ENCODE measurements at regions not wholly inside any gene's neighbourhood (a gene's known extent, or its start where the extent isn't known, plus 50 kb on each side); places are given as distances from the start of the nearest gene placed in this dataset.

- Histone ChIP-seq H3K27ac (no peak overlapping the region), H3K27me3 (no peaks in the 10 kb centered on the region), H3K9me3 (no peaks in the 10 kb centered on the region), H3K36me3 (no peaks in the 10 kb centered on the region), H3K4me1 (no peaks in the 10 kb centered on the region), H3K4me3 (no peak overlapping the region)
- no peak for TF ChIP-seq CTCF (IDR thresholded peaks at IDR 0.05)
- no peak for TF ChIP-seq POLR2AphosphoS5 (IDR thresholded peaks at IDR 0.05)
- no peak for TF ChIP-seq EP300 (IDR thresholded peaks at IDR 0.05)
- TF ChIP-seq POLR2A (IDR thresholded peaks at IDR 0.05) = no peak
- ATAC-seq (ENCODE audit: low FRiP score in 2 of 2) = no peak
- DNase-seq = no peak
- WGBS, 2 donors = 80 to 87% methylated on average over 3 of the region's 3 CpGs
These were observed 558.2 kb upstream of the TNP1 start for GRCh38 chr2:217418090-217418489.

- TF ChIP-seq POLR2A (IDR thresholded peaks at IDR 0.05) (no peak), CTCF (IDR thresholded peaks at IDR 0.05) (no peak), POLR2AphosphoS5 (IDR thresholded peaks at IDR 0.05) (no peak), EP300 (IDR thresholded peaks at IDR 0.05) (no peak)
- DNase-seq = no peak
- no peak for ATAC-seq (ENCODE audit: low FRiP score in 2 of 2)
- Histone ChIP-seq H3K9me3 (no peaks in the 10 kb centered on the region), H3K4me3 (no peak overlapping the region), H3K27ac (no peak overlapping the region), H3K27me3 (no peaks in the 10 kb centered on the region), H3K4me1 (peaks cover 0 to 1% (median 0%) of the 10 kb centered on the region in 4 donors), H3K36me3 (no peaks in the 10 kb centered on the region)
These were observed 557.7 kb upstream of the TNP1 start for GRCh38 chr2:217417536-217417935.

- DNase-seq = no peak
- no peak overlapping the region for H3K27ac ChIP-seq
- H3K27me3 ChIP-seq = no peaks in the 10 kb centered on the region
- ATAC-seq (ENCODE audit: low FRiP score in 2 of 2) = no peak
- H3K36me3 ChIP-seq = no peaks in the 10 kb centered on the region
- no peak overlapping the region for H3K4me3 ChIP-seq
- 70 to 86% methylated on average over 1 of the region's 1 CpG for WGBS, 2 donors
- no peaks in the 10 kb centered on the region for H3K9me3 ChIP-seq
- TF ChIP-seq CTCF (IDR thresholded peaks at IDR 0.05) (no peak), POLR2A (IDR thresholded peaks at IDR 0.05) (no peak), EP300 (IDR thresholded peaks at IDR 0.05) (no peak), POLR2AphosphoS5 (IDR thresholded peaks at IDR 0.05) (no peak)
- H3K4me1 ChIP-seq = peaks cover 0 to 3% (median 0%) of the 10 kb centered on the region in 4 donors
These were observed 555.5 kb upstream of the TNP1 start for GRCh38 chr2:217415316-217415715.

- Histone ChIP-seq H3K36me3 (no peaks in the 10 kb centered on the region), H3K27ac (no peak overlapping the region), H3K27me3 (no peaks in the 10 kb centered on the region), H3K4me3 (no peak overlapping the region), H3K9me3 (no peaks in the 10 kb centered on the region), H3K4me1 (peaks cover 0 to 3% (median 0%) of the 10 kb centered on the region in 4 donors)
- 75 to 86% methylated on average over 4 of the region's 4 CpGs for WGBS, 2 donors
- ATAC-seq (ENCODE audit: low FRiP score in 2 of 2) (no peak), DNase-seq (no peak)
- TF ChIP-seq EP300 (IDR thresholded peaks at IDR 0.05) (no peak), CTCF (IDR thresholded peaks at IDR 0.05) (no peak), POLR2A (IDR thresholded peaks at IDR 0.05) (no peak), POLR2AphosphoS5 (IDR thresholded peaks at IDR 0.05) (no peak)
These were observed 554.6 kb upstream of the TNP1 start for GRCh38 chr2:217414429-217414828.

GRCh38 chr2:217413193-217413592 lies 553.3 kb upstream of the TNP1 start:
- no peak overlapping the region for H3K4me3 ChIP-seq
- DNase-seq = no peak
- peaks cover 0 to 3% (median 0%) of the 10 kb centered on the region in 4 donors for H3K4me1 ChIP-seq
- 72 to 76% methylated on average over 5 of the region's 5 CpGs for WGBS, 2 donors
- ATAC-seq (ENCODE audit: low FRiP score in 2 of 2) = peak; percentile 74 to 84
- H3K36me3 ChIP-seq = no peaks in the 10 kb centered on the region
- no peak overlapping the region for H3K27ac ChIP-seq
- H3K9me3 ChIP-seq = no peaks in the 10 kb centered on the region
- H3K27me3 ChIP-seq = no peaks in the 10 kb centered on the region
- no peak for TF ChIP-seq POLR2AphosphoS5 (IDR thresholded peaks at IDR 0.05)
- TF ChIP-seq CTCF (IDR thresholded peaks at IDR 0.05) = no peak
- TF ChIP-seq EP300 (IDR thresholded peaks at IDR 0.05) = no peak
- no peak for TF ChIP-seq POLR2A (IDR thresholded peaks at IDR 0.05)
